Astrocyte (in vitro differentiated cells and primary cell): ENCODE measurements at regions not wholly inside any gene's neighbourhood (a gene's known extent, or its start where the extent isn't known, plus 50 kb on each side); places are given as distances from the start of the nearest gene placed in this dataset.

Experiments
- DNase-seq: peaks from one replicate; pipeline ENCODE4 v3.0.0-alpha.2; 2010; ENCODE audit warnings: low read depth
- FAIRE-seq: peaks from 2 replicates; lab custom pipeline; 2011; peaks lifted over from hg19 to GRCh38; lab: Jason Lieb, UNC
- H2AFZ ChIP-seq: 2 replicates; pipeline ENCODE4 v1.6.0; 2012; ENCODE audit warnings: low read depth, low read length, inconsistent platforms
- H3K27ac ChIP-seq: 2 replicates; pipeline ENCODE4 v1.5.1; 2011; ENCODE audit warnings: low read depth, low read length, inconsistent platforms
- H3K27me3 ChIP-seq: 2 replicates; pipeline ENCODE4 v1.6.0; 2011; ENCODE audit warnings: low read length, inconsistent platforms; ENCODE audit not compliant: insufficient read depth
- H3K36me3 ChIP-seq: 2 replicates; pipeline ENCODE4 v1.5.1; 2011; ENCODE audit warnings: low read length, inconsistent platforms; ENCODE audit not compliant: insufficient read depth
- H3K4me1 ChIP-seq: 2 replicates; pipeline ENCODE4 v1.5.1; 2011; ENCODE audit warnings: low read length, inconsistent platforms; ENCODE audit not compliant: insufficient read depth
- H3K4me2 ChIP-seq: 2 replicates; pipeline ENCODE4 v1.6.0; 2012; ENCODE audit warnings: low read length, inconsistent platforms
- H3K4me3 ChIP-seq: 2 replicates; pipeline ENCODE4 v1.5.1; 2011; ENCODE audit warnings: low read depth, mild to moderate bottlenecking, low read length, inconsistent platforms; ENCODE audit not compliant: insufficient read depth
- H3K79me2 ChIP-seq: 2 replicates; pipeline ENCODE4 v1.6.0; 2012; ENCODE audit warnings: mild to moderate bottlenecking, low read length, inconsistent platforms; ENCODE audit not compliant: insufficient read depth
- H3K9ac ChIP-seq: 2 replicates; pipeline ENCODE4 v1.6.0; 2012; ENCODE audit warnings: mild to moderate bottlenecking, low read length, inconsistent platforms
- H3K9me3 ChIP-seq: 2 replicates; pipeline ENCODE4 v1.5.1; 2012; ENCODE audit warnings: low read depth, mild to moderate bottlenecking, low read length, inconsistent platforms; ENCODE audit not compliant: insufficient read depth
- H4K20me1 ChIP-seq: 2 replicates; pipeline ENCODE4 v1.6.0; 2012; ENCODE audit warnings: low read length, inconsistent platforms; ENCODE audit not compliant: insufficient read depth
- H3K27ac Mint-ChIP-seq: one replicate; pipeline ENCODE4 v1.8.0; 2021; ENCODE audit warnings: mild to moderate bottlenecking, mixed read lengths; ENCODE audit not compliant: unreplicated experiment
- H3K27me3 Mint-ChIP-seq: one replicate; pipeline ENCODE4 v1.8.0; 2021; ENCODE audit warnings: low read depth, mixed read lengths; ENCODE audit not compliant: unreplicated experiment
- H3K36me3 Mint-ChIP-seq: one replicate; pipeline ENCODE4 v1.8.0; 2021; ENCODE audit warnings: low read depth, mixed read lengths; ENCODE audit not compliant: unreplicated experiment
- H3K4me1 Mint-ChIP-seq: one replicate; pipeline ENCODE4 v1.8.0; 2021; ENCODE audit warnings: low read depth, mixed read lengths; ENCODE audit not compliant: unreplicated experiment
- H3K4me3 Mint-ChIP-seq: one replicate; pipeline ENCODE4 v1.8.0; 2021; ENCODE audit warnings: mild to moderate bottlenecking, moderate library complexity, mixed read lengths; ENCODE audit not compliant: unreplicated experiment
- H3K9me3 Mint-ChIP-seq: one replicate; pipeline ENCODE4 v1.8.0; 2021; ENCODE audit warnings: mild to moderate bottlenecking, mixed read lengths; ENCODE audit not compliant: unreplicated experiment
- CTCF ChIP-seq: IDR thresholded peaks from 2 replicates; pipeline ENCODE4 v1.5.1; 2011; ENCODE audit warnings: low read depth, mild to moderate bottlenecking, inconsistent platforms, low read length, moderate library complexity; ENCODE audit not compliant: insufficient read depth
- EZH2 ChIP-seq: IDR thresholded peaks from 2 replicates; pipeline ENCODE4 v1.6.1; 2012; ENCODE audit warnings: mild to moderate bottlenecking, low read length, inconsistent platforms; ENCODE audit not compliant: insufficient read depth

- H3K36me3 ChIP-seq: no peaks in the 10 kb centered on the region
- no peaks in the 10 kb centered on the region for H3K9me3 Mint-ChIP-seq
- no peak overlapping the region for H3K4me2 ChIP-seq
- H3K27ac ChIP-seq: no peak overlapping the region
- H3K4me3 Mint-ChIP-seq: no peak overlapping the region
- no peaks in the 10 kb centered on the region for H3K36me3 Mint-ChIP-seq
- FAIRE-seq (no peak), DNase-seq (peak; percentile 9)
- H3K4me1 Mint-ChIP-seq: peaks cover 2% of the 10 kb centered on the region
- H3K27me3 Mint-ChIP-seq: no peaks in the 10 kb centered on the region
- H3K9ac ChIP-seq: no peak overlapping the region
- TF ChIP-seq CTCF (no peak), EZH2 (no peak)
- H3K27ac Mint-ChIP-seq: no peak overlapping the region
- H4K20me1 ChIP-seq: no peaks in the 10 kb centered on the region
- H2AFZ ChIP-seq: no peak overlapping the region
- H3K4me3 ChIP-seq: no peak overlapping the region
- no peaks in the 10 kb centered on the region for H3K9me3 ChIP-seq
- H3K4me1 ChIP-seq: no peaks in the 10 kb centered on the region
- H3K27me3 ChIP-seq: no peaks in the 10 kb centered on the region
- no peaks in the 10 kb centered on the region for H3K79me2 ChIP-seq
Observed at GRCh38 chr6:23890543-23891227, 235.3 kb upstream of the NRSN1 start.

- DNase-seq (no peak), FAIRE-seq (no peak)
- no peak overlapping the region for H3K4me3 ChIP-seq
- TF ChIP-seq EZH2 (no peak), CTCF (no peak)
- no peaks in the 10 kb centered on the region for H3K36me3 ChIP-seq
- no peaks in the 10 kb centered on the region for H3K9me3 ChIP-seq
- H3K4me2 ChIP-seq: no peak overlapping the region
- H3K27me3 Mint-ChIP-seq: no peaks in the 10 kb centered on the region
- H3K36me3 Mint-ChIP-seq: no peaks in the 10 kb centered on the region
- no peaks in the 10 kb centered on the region for H3K27me3 ChIP-seq
- H3K9ac ChIP-seq: no peak overlapping the region
- H3K4me3 Mint-ChIP-seq: no peak overlapping the region
- H3K4me1 ChIP-seq: no peaks in the 10 kb centered on the region
- no peak overlapping the region for H3K27ac ChIP-seq
- no peaks in the 10 kb centered on the region for H4K20me1 ChIP-seq
- no peak overlapping the region for H3K27ac Mint-ChIP-seq
- H2AFZ ChIP-seq: no peak overlapping the region
- H3K9me3 Mint-ChIP-seq: no peaks in the 10 kb centered on the region
- no peaks in the 10 kb centered on the region for H3K4me1 Mint-ChIP-seq
- no peaks in the 10 kb centered on the region for H3K79me2 ChIP-seq
Observed at GRCh38 chr6:23905133-23905815, 220.7 kb upstream of the NRSN1 start.

GRCh38 chr6:23910420-23910819 is 215.6 kb upstream of the NRSN1 start:
- no peak for FAIRE-seq
- H3K27ac Mint-ChIP-seq: no peak overlapping the region
- TF ChIP-seq EZH2 (no peak), CTCF (no peak)
- H3K4me1 ChIP-seq: no peaks in the 10 kb centered on the region
- no peaks in the 10 kb centered on the region for H3K9me3 Mint-ChIP-seq
- H4K20me1 ChIP-seq: no peaks in the 10 kb centered on the region
- no peak overlapping the region for H3K4me3 Mint-ChIP-seq
- H2AFZ ChIP-seq: no peak overlapping the region
- no peaks in the 10 kb centered on the region for H3K27me3 Mint-ChIP-seq
- no peak overlapping the region for H3K9ac ChIP-seq
- no peaks in the 10 kb centered on the region for H3K79me2 ChIP-seq
- no peaks in the 10 kb centered on the region for H3K36me3 Mint-ChIP-seq
- no peaks in the 10 kb centered on the region for H3K9me3 ChIP-seq
- H3K27ac ChIP-seq: no peak overlapping the region
- no peak for DNase-seq
- no peaks in the 10 kb centered on the region for H3K27me3 ChIP-seq
- no peaks in the 10 kb centered on the region for H3K4me1 Mint-ChIP-seq
- H3K4me2 ChIP-seq: no peak overlapping the region
- no peak overlapping the region for H3K4me3 ChIP-seq
- no peaks in the 10 kb centered on the region for H3K36me3 ChIP-seq
